Endothelial cell of umbilical vein (primary cell): ENCODE measurements at regions not wholly inside any gene's neighbourhood (a gene's known extent, or its start where the extent isn't known, plus 50 kb on each side); places are given as distances from the start of the nearest gene placed in this dataset.

Experiments
- BruUV-seq: library from RNA; stranded (reverse); fragments of 400-500 nt; replicated peaks from 2 replicates; lab custom pipeline; 2021; lab: Mats Ljungman, UMichigan
- CTCF ChIA-PET: fragments of 300-600, 350-600 bp; sonication (Branson Sonifier 250); formaldehyde crosslinking; loops from one replicate; lab custom pipeline; 2021; ENCODE audit warnings: antibody characterized with exemption, inconsistent platforms; lab: Charles Lee
- POLR2A ChIA-PET: fragments of 300-600, 350-600 bp; sonication (Branson Sonifier 250); formaldehyde crosslinking; loops from one replicate; lab custom pipeline; 2021; ENCODE audit warnings: antibody characterized with exemption, inconsistent platforms; lab: Charles Lee
- DNase-seq: peaks from one replicate; pipeline ENCODE4 v3.0.0-alpha.2; 2011; ENCODE audit warnings: low read depth, low spot score
- FAIRE-seq: peaks from 2 replicates; lab custom pipeline; 2011; peaks lifted over from hg19 to GRCh38; lab: Jason Lieb, UNC
- H2AFZ ChIP-seq: 2 replicates; pipeline ENCODE4 v1.6.0; 2012; ENCODE audit warnings: low read depth, low read length, control low read depth, inconsistent platforms
- H3K27ac ChIP-seq: 2 replicates; pipeline ENCODE4 v1.5.1; 2011; ENCODE audit warnings: low read depth, mild to moderate bottlenecking, control low read depth, low read length, moderate library complexity; ENCODE audit not compliant: insufficient read depth
- H3K27me3 ChIP-seq, 2 experiments: 2 replicates each; pipeline versions ENCODE4 v1.6.0 to v1.6.1; 2011; ENCODE audit warnings: low read length in 2 of 2, mixed read lengths in 1 of 2; ENCODE audit not compliant: control insufficient read depth in 2 of 2, insufficient read depth in 2 of 2
- H3K36me3 ChIP-seq, 2 experiments: 2 replicates in 1 of 2; 3 replicates in 1 of 2; pipeline ENCODE4 v1.5.1; 2011; ENCODE audit warnings: low read length in 2 of 2, mild to moderate bottlenecking in 1 of 2, moderate library complexity in 1 of 2; ENCODE audit not compliant: control insufficient read depth in 2 of 2, insufficient read depth in 2 of 2; ENCODE audit errors: extremely low read depth in 1 of 2
- H3K4me1 ChIP-seq: 3 replicates; pipeline ENCODE4 v1.5.1; 2011; ENCODE audit warnings: mild to moderate bottlenecking, low read length; ENCODE audit not compliant: control insufficient read depth, insufficient read depth; ENCODE audit errors: extremely low read depth
- H3K4me2 ChIP-seq: 2 replicates; pipeline ENCODE4 v1.6.1; 2011; ENCODE audit warnings: low read length, control low read depth, mixed read lengths; ENCODE audit not compliant: insufficient read depth
- H3K4me3 ChIP-seq, 3 experiments: fragments of 200-600 bp in 1 of 3; sonication (generic), shearing (Covaris generic) in 1 of 3; replicated peaks in 1 of 3; 2 replicates each; pipeline ENCODE4 v1.5.1; 2011 to 2016; ENCODE audit warnings: control low read depth in 3 of 3, low read length in 3 of 3, mild to moderate bottlenecking in 2 of 3, inconsistent platforms in 1 of 3, low read depth in 1 of 3, moderate library complexity in 1 of 3; ENCODE audit not compliant: insufficient read depth in 1 of 3
- H3K79me2 ChIP-seq: 2 replicates; pipeline ENCODE4 v1.6.0; 2012; ENCODE audit warnings: low read length, inconsistent platforms; ENCODE audit not compliant: control insufficient read depth, insufficient read depth
- H3K9ac ChIP-seq: replicated peaks from 2 replicates; pipeline ENCODE3; 2011; ENCODE audit warnings: low read length, control low read depth; ENCODE audit not compliant: insufficient read depth; ENCODE audit errors: extremely low read depth
- H3K9me1 ChIP-seq: replicated peaks from 3 replicates; pipeline ENCODE4 v1.6.0; 2011; ENCODE audit warnings: mild to moderate bottlenecking, low read length; ENCODE audit not compliant: control insufficient read depth, insufficient read depth; ENCODE audit errors: extremely low read depth
- H3K9me3 ChIP-seq: replicated peaks from 2 replicates; pipeline ENCODE4 v1.5.1; 2012; ENCODE audit warnings: low read length, inconsistent platforms; ENCODE audit not compliant: control insufficient read depth, insufficient read depth
- H4K20me1 ChIP-seq: replicated peaks from 2 replicates; pipeline ENCODE3; 2011; ENCODE audit warnings: mild to moderate bottlenecking, low read length; ENCODE audit not compliant: control insufficient read depth, insufficient read depth; ENCODE audit errors: extremely low read depth
- EZH2 ChIP-seq: IDR thresholded peaks from 2 replicates; pipeline ENCODE4 v1.6.1; 2012; ENCODE audit warnings: borderline replicate concordance, low read depth, mild to moderate bottlenecking, moderate library complexity, low read length, inconsistent platforms; ENCODE audit not compliant: severe bottlenecking
- FOS ChIP-seq: IDR thresholded peaks from 2 replicates; pipeline ENCODE4 v1.6.1; 2011; ENCODE audit warnings: mild to moderate bottlenecking, low read length, moderate library complexity, borderline replicate concordance; ENCODE audit not compliant: insufficient read depth
- GATA2 ChIP-seq: IDR thresholded peaks from 2 replicates; pipeline ENCODE4 v1.7.0; 2011; ENCODE audit warnings: low read depth, mild to moderate bottlenecking, moderate library complexity, mixed read lengths, low read length; ENCODE audit not compliant: insufficient read length, insufficient read depth
- JUN ChIP-seq: IDR thresholded peaks from 2 replicates; pipeline ENCODE4 v1.6.1; 2011; ENCODE audit warnings: borderline replicate concordance, low read depth; ENCODE audit not compliant: insufficient read length, insufficient read depth
- MYC ChIP-seq: IDR thresholded peaks from one replicate; pipeline ENCODE4 v1.6.1; 2011; ENCODE audit warnings: mild to moderate bottlenecking, low read depth, low read length
- POLR2A ChIP-seq: IDR thresholded peaks from 2 replicates; pipeline ENCODE4 v1.6.1; 2012; ENCODE audit warnings: low read depth, mild to moderate bottlenecking, control low read depth, low read length
- POLR2AphosphoS5 ChIP-seq: IDR thresholded peaks from 2 replicates; pipeline ENCODE4 v1.6.1; 2012; ENCODE audit warnings: low read depth, mild to moderate bottlenecking, control low read depth, low read length, moderate library complexity; ENCODE audit not compliant: insufficient read depth
- dilution Hi-C: fragments of 300-500 bp; cut with MboI; formaldehyde crosslinking; loops from one replicate; pipeline ENCODE4 v1.15.0; 2019; ENCODE audit warnings: low sequenced_read_pairs; ENCODE audit not compliant: extremely low pct_ligation_motif_present
- intact Hi-C: fragments of 100-400 bp; cut with micrococcal nuclease; formaldehyde crosslinking; loops from one replicate; pipeline ENCODE4 v1.10.0; 2022
- TF ChIP-seq, protein P1 (sequence below): IDR thresholded peaks from 2 replicates; pipeline ENCODE4 v1.6.1; 2011; ENCODE audit not compliant: insufficient read depth, insufficient read length
- TF ChIP-seq, protein P2 (sequence below), 2 donors: IDR thresholded peaks; 1 replicate in 1 of 2; 2 replicates in 1 of 2; pipeline ENCODE4 v1.5.1; 2011; ENCODE audit warnings: low read length in 2 of 2, mild to moderate bottlenecking in 2 of 2, moderate library complexity in 2 of 2, control low read depth in 1 of 2, inconsistent platforms in 1 of 2, low read depth in 1 of 2; ENCODE audit not compliant: insufficient read depth in 1 of 2; ENCODE audit errors: extremely low read depth in 1 of 2

DNA sequence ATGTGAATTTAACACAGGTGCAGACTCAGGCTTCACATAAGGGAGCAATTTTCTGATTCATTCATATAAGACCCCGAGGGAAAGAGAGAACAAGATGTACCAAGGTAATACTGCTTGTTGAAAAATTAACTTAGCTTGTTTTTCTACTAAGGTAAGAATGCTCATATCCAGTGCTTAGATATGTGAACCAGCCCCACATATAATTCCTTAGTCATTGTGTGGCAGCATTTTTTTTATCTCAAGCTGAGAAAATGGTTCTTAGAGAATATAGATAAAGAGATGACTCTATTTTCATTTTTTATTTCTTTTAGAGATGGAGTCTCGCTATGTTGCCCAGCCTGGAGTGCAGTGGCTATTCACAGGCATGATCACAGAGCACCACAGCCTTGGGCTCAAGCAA lies 121.8 kb upstream of the SEM1 start:
- no peak overlapping the region for H3K27ac ChIP-seq
- no peak for DNase-seq
- no peaks in the 10 kb centered on the region for H3K27me3 ChIP-seq
- H2AFZ ChIP-seq = no peak overlapping the region
- TF ChIP-seq, protein P1, sequence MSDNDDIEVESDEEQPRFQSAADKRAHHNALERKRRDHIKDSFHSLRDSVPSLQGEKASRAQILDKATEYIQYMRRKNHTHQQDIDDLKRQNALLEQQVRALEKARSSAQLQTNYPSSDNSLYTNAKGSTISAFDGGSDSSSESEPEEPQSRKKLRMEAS = no peak
- TF ChIP-seq JUN (no peak), FOS (no peak), POLR2AphosphoS5 (no peak), EZH2 (no peak), GATA2 (no peak), MYC (no peak), POLR2A (no peak)
- TF ChIP-seq, protein P2, sequence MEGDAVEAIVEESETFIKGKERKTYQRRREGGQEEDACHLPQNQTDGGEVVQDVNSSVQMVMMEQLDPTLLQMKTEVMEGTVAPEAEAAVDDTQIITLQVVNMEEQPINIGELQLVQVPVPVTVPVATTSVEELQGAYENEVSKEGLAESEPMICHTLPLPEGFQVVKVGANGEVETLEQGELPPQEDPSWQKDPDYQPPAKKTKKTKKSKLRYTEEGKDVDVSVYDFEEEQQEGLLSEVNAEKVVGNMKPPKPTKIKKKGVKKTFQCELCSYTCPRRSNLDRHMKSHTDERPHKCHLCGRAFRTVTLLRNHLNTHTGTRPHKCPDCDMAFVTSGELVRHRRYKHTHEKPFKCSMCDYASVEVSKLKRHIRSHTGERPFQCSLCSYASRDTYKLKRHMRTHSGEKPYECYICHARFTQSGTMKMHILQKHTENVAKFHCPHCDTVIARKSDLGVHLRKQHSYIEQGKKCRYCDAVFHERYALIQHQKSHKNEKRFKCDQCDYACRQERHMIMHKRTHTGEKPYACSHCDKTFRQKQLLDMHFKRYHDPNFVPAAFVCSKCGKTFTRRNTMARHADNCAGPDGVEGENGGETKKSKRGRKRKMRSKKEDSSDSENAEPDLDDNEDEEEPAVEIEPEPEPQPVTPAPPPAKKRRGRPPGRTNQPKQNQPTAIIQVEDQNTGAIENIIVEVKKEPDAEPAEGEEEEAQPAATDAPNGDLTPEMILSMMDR (IDR thresholded peaks at IDR 0.05; ENCODE audit: extremely low read depth in 1 of 2, insufficient read depth in 1 of 2, low read depth in 1 of 2, low read length in 2 of 2) = no peak
- no peaks in the 10 kb centered on the region for H3K36me3 ChIP-seq
- H4K20me1 ChIP-seq = no peaks in the 10 kb centered on the region
- no peak for FAIRE-seq
- ChIA-PET POLR2A (no interaction called here), CTCF (no interaction called here)
- no peaks in the 10 kb centered on the region for H3K4me1 ChIP-seq
- H3K9ac ChIP-seq = no peak overlapping the region
- H3K4me3 ChIP-seq = no peak overlapping the region
- no peaks in the 10 kb centered on the region for H3K79me2 ChIP-seq
- no TSS peak for BruUV-seq
- dilution Hi-C loops = no loop called here
- no peak overlapping the region for H3K4me2 ChIP-seq
- H3K9me3 ChIP-seq = no peaks in the 10 kb centered on the region
- intact Hi-C loops = no loop called here
- no peaks in the 10 kb centered on the region for H3K9me1 ChIP-seq
